ENCODE measurements at regions not wholly inside any gene's neighbourhood (a gene's known extent, or its start where the extent isn't known, plus 50 kb on each side); places are given as distances from the start of the nearest gene placed in this dataset.

GRCh38 chr15:53462651-53463050 is 296.8 kb downstream of the WDR72 start:
- DNase-seq, result no peak

DNA sequence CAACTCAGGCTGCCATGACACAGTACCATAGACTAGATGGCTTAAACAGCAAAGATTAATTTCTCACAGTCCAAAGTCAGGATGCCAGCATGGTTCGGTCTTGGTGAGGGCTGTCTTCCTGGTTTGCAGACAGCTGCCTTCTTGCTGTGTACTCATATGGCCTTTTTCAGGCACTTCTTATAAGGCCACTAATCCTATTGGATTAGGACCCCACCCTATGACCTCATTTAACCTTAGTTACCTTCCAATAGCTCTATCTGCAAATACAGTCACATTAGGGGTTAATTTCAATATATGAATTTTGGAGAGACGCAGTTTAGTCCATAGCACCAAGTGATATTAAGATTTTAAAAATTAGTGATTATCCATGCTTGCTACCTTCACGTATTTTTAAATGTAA is 297.8 kb downstream of the WDR72 start:
- no peak for DNase-seq

- DNase-seq, result no peak
These were observed 300.7 kb downstream of the WDR72 start for GRCh38 chr15:53458736-53459135.

GRCh38 chr15:53457479-53457878 is 302.0 kb downstream of the WDR72 start:
- DNase-seq, result no peak

- DNase-seq, result no peak
These were observed 304.4 kb downstream of the WDR72 start for GRCh38 chr15:53454843-53455721.

DNA sequence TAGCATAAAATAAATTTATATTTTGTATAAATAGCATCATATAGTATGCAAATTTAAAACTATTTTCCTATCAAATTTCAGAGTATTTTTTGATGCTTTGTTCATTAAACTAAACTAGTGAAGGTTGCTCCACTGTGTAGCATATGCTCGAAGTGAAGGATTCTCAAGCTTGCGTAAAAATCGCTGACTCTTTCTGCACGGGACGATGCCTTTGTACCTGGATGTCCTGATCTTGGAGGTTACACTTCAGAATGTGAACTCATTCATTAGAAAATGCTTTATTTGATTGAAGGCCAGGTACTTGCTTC is 305.0 kb downstream of the WDR72 start:
- DNase-seq, result no peak

DNA sequence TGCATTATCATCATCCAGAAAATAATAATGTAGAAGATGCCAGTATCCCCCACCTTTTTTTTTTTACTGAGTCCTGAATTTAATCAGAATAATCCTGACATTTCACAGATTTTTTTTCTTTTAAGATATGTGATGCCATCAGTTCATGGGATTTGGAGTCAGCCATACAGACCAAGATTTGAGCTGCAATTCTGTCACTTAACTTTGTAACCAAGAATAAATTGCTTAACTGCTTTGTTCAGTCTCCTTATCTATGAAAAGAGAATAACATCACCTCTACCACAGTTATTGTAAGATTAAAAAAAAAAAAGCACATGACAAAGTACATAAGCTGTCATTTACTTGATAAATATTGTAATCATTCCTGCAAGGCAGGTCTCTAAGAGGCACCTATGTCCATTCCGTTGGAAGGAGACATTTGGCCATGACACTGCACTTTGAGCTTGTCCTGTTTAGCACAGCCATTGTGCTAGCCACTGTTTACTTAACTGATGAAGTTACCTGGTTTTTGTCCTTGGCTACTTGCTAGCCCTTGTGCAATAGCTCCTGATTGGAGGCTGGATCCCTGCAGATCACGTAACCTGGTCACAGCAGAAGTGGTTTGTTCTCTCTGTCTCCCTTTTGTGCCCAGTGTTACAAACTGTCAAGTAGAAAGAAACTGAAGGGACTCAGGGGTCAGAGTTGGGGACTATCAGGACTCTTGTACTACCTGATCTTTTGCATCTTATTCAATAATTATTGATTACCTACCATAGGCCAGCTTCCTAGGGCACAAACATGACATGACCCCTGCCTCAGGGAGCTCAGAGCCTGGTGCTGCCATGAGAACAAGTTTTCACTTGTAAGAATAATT is 306.0 kb downstream of the WDR72 start:
- DNase-seq, result no peak

DNA sequence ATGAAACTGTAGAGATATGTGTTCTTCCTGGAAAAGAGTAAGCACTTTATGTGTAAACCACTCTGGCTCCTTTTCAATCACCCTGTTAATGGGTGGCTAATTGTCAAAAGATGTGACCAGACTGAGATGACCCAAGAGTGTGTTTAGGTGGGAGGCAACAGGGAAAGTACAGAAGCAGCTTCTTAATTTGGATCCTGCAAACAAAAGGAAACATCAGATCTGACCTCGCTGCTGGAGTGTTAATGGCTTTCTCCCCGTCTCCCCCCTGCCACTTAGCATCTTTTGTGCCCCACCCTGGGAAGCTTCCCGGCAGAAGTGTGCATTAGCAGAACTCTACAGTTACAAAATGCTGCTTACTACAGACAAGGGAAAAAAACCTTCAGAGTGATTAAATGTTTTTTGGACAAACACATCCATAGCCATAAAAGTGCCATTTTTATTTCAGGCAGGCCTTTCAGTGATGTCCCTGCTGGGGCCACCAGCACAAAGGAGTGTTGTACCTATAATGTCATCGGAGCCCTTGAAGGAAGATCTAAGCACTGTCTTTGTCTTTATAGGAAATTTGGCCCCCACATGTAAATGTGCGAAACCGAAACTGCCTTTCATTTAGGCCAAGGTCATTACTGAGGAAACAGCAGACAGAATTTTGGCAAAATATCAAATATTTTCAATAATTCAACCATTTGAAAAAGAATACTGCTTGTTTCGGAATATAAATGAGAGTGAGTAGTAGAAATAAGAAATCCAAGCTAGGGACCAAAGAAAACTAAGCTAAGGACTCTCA is 311.0 kb downstream of the WDR72 start:
- no peak for DNase-seq

DNA sequence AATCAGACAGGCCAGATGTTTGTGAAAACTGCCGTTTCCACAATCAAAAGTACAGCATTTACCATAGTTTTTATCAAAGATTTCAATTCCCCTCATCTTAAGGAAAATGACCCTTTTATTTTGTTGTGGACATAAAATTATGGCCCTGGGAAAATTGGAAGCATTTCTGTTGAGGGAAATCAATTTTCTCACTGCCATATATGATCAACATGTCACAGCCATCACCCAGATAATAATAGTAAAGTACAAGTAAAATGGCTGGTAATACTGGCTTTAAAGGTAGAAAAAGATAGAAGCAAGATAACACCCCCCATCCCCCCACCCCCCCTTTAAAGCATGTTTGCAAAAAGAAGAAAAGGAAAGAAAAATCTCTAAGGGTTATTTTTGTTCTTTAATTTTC is 311.7 kb downstream of the WDR72 start:
- no peak for DNase-seq

DNA sequence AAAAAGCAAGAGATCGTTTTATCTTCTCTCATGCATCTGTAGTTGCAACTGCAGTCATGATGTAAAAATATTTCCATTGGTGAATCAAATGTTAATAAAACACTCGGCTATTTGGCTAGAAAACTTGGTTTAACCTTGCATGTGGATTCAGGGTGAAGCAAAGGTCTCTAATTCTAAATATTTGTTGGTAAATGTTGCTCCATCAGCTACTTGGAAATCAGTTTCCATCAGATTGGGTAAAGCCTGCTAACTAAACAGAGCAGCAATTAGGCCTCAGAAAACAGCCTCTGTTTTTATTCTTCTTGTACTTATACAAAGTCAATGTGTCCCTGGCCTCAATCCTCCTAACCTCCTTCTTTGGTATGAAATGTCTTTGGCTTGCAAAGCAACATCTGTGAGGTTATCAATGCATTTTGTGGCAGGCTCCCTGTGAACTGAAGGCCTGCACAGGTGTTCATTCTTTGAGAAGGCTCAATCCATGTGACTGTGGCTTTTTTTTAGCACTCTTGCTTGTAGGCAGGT is 312.3 kb downstream of the WDR72 start:
- DNase-seq, result no peak

DNA sequence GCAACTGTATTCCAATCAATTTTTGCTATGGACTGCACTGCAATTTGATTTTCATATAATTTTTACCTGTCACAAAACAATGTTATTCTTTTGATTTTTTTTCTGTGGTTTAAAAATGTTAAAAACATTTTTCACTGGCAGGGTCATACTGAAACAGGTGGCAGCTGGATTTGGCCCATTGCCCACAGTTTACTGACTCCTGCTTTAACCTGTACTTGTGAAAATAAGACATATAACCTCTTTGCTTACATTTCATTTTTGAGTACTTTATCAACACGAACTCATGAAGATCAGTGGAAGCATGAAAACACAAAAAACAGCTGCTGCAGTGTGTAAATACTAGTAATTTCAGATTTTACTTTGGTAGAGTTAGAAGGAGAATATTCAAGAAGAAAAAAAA is 313.1 kb downstream of the WDR72 start:
- DNase-seq, result no peak

DNA sequence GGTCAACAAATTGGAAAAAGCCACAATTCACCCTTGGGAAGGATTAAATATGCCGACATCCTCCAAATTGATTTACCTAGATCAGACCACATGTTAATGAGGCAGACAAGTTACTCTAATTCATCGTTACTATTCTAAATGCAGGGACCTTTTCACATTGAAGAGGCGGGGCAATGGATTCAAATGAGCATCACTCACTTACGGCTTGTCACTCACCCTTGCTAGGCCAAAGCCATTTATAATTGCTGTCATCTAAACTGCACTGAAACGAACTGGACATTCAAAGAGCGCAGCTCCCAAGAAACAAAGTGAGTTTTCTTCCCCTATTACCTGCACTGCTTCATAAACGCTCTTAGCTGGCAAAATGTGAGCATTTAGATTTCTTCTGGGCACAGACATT is 313.9 kb downstream of the WDR72 start:
- DNase-seq, result no peak

- no peak for DNase-seq
These were observed 321.2 kb downstream of the WDR72 start for GRCh38 chr15:53437985-53438841.

- no peak for DNase-seq
These were observed 322.1 kb downstream of the WDR72 start for GRCh38 chr15:53437366-53437765.

DNA sequence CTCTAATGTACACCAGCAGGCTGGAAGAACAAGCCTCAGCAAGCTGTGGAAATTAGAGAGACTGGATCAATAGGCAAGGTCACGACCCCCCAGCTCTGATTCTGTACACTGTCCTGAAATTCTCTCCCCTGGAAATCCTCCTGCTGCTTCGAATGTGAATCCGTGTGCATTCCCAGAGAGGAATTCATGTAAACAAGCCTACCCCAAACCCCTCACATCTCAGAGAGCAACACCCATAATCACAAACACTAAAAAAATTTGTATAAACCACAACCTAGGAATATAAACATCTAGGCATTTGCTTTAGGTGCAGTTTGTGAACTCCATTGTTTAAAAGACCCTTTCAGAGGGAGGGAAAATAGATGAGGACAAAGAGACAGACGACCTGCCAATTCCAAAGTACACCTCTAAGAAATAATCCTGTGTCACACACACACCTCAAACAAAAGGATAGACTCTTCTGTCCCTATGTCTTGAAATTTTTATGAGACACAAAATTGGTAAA is 325.2 kb downstream of the WDR72 start:
- DNase-seq, result no peak

DNA sequence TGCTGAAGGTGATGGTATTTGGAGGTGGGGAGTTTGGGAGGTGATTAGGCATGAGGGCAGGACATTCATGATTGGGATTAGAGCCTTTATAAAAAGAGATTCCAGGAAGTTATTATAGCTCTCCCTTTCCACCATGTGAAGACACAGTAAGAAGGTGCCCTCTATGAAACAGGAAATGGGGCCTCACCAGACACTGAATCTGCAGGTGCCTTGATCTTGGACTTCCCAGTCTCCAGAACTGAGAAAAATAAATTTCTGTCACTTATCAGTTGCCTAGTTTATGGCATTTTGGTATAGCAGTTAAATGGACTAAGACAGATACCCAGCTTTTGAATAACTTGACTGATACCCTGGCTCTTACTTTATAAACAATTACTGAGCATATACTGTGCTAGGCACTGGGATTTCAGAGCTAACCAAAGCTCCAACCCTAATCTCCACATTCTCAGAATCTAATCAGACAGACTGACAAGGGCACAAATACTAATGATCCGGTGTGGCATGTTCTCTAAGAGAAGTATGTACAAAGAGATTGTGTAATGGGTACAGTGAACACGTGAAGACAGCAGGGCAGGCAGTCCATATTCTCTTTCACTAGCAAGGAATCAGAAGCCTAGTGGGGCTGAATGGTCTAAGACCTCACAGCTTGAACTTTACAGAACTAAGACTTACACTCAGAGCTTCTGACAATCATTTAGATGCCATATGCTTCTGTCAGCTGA is 343.1 kb downstream of the WDR72 start:
- no peak for DNase-seq

DNA sequence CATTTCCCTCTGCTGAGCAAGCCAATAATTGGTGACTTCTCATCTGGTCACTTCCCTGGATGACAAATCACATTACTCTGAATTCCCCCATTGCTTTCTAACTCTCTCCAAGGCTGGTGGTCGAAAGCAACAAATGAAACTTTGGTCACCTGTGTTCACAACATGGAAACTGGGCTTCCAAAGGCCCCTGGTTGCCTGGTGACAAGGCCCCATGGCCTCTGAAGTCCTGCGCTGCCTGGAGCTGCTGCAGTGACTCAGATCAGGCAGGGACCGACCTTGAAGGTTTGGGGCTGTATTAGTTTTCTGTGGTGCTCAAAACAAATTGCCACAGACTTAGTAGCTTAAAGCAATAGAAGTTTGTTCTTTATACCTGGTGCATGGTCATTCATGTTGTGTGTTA is 345.3 kb downstream of the WDR72 start:
- no peak for DNase-seq

GRCh38 chr15:53412542-53412941 is 346.9 kb downstream of the WDR72 start:
- no peak for DNase-seq

DNA sequence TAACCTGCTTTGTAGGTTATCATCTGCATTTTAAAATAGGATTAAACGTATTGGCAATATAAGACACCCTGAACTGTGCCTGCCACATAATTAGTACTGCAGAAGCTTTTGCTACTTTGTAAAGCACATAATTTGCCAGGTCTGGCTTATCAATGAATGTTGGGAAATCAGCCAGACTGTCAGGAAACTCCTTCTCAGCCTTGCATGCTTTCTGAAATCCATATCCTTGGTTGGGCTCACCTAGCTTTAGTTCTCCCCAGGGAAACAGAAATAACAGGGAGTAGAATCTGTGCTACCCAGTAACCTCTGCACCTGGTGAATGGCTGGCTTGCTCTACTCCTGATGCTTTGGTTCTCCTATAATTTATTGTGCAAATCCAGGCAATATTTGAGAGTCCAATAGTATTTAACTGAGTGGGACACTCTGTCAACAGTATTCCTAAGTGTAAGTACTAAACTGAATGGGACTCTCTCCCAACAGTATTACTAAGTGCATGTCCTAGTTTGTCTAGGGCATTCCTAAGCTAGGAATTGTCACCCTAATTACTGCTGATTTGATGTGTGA is 354.5 kb downstream of the WDR72 start:
- no peak for DNase-seq

GRCh38 chr15:53401503-53401902 is 358.0 kb downstream of the WDR72 start:
- no peak for DNase-seq

GRCh38 chr15:53400986-53401385 is 358.5 kb downstream of the WDR72 start:
- DNase-seq, result no peak

Measured in CD4-positive, alpha-beta T cell treated with Interleukin-10 for 1 hour (primary cell).